NCI-H1694 (cell line): ENCODE measurements at regions not wholly inside any gene's neighbourhood (a gene's known extent, or its start where the extent isn't known, plus 50 kb on each side); places are given as distances from the start of the nearest gene placed in this dataset.
"Not testable (repeated sequence)": the region's sequence is repeated elsewhere in the genome, so short reads cannot be mapped to it uniquely, and the experiment has no call there.

Source experiments
- DNase-seq: peaks from one replicate; lab custom pipeline; 2025; lab: John Stamatoyannopoulos, UW

DNA sequence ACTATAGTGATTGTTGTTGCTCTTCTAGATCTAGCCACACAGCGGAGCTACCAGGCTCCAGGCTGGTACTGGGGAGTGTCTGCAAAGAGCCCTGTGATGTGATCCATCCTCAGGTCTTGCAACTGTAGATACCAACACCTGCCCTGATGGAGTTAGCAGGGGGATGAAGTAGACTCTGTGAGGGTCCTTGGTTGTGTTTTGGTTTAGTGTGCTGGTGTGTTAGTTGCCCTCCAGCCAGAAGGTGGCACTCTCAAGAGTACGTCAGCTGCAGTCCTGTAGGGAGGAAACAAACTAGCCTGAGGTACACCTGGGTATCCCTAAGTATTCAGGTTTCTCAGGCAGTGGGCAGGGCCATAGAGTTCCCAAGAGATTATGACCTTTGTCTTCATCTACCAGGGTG is 81.2 kb upstream of the TMPRSS2 start:
- no peak for DNase-seq

DNA sequence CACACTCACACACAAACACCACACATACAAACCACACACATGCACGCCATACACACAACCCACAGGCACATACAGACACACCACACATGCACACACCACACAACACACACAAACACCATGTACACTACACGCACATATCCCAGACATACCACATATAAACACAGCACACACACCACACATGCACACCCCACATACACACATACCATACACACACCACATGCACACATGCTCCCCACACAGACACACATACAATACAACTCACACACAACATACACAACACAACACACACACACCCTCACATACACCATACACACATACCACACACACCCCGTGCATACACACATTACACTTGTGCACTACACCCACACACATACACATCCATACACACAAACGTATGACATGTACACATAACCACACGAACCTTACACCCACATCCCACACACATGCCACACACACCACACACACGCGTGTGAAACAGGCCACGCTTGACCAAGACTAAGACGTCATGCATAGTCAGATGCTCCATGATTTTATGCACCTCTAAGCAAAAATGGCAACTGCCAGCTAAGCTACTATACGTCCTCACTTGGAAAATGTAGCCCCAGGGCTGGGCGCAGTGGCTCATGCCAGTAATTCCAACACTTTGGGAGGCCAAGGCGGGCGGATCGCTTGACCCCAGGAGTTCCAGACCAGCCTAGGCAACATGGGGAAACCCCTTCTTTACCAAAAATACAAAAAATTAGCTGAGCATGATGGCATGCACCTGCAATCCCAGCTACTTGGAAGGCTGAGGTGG is 77.4 kb upstream of the TMPRSS2 start:
- DNase-seq, result no peak

DNA sequence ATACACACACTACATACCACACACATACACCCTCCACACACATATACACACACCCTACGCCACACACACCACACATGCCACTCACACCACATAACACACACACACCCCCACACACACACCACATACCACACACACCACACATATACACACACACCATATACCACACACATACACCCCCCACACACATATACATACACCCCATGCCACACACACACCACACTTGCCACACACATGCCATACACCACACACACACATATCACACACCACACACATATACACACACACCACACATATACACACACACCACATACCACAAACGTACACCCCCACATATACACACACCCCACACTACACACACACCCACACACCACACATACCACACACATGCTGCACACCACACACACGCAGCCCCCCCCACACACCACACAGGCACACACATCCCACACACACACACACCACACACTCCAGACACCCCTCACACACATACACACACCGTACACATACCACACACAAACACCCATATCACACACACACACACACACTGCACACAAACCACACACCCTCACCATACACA is 76.7 kb upstream of the TMPRSS2 start:
- DNase-seq, result no peak

DNA sequence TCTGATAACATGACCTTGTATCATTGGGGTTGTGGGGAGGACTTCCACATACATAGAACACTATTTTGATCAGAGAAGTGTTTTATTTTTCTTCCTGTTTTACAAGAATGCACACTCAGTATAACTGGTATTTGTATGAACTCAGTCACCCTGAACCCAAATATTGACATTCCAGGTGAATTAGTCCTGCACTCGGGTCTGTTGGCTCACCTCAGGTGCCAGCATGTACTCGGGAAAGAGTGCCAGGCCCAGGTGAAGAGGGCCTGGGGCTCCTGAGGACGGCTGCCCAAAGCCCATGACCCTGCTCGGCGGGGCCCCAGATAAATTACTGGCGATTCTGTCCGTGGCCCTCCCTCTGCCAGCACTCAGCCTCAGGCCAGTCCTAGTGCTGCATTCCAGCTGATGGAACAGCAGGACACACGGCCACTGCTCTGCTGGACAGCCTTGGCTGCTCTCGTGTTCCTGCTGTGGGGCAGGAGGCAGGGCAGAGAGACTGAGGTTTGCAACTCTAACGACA is 75.4 kb upstream of the TMPRSS2 start:
- no peak for DNase-seq

DNA sequence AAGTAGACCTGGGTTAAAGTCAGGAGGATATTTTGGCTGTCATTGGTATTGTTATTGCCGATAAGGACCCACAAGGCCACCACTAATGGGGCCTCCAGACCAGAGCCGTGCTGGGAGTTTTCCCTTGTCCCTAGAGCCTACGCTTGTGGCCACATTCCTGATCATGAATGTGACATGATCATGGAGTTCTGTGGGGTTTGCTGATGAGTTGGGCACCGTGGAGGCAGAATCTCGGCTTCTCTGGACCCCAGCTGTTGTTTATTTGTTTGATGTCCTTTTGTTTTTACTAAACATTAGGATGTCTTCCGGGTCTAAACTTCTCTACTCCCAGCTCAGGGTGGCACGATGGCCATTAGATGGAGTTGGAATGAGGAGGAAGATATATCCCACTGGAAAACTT is 74.9 kb upstream of the TMPRSS2 start:
- no peak for DNase-seq

DNA sequence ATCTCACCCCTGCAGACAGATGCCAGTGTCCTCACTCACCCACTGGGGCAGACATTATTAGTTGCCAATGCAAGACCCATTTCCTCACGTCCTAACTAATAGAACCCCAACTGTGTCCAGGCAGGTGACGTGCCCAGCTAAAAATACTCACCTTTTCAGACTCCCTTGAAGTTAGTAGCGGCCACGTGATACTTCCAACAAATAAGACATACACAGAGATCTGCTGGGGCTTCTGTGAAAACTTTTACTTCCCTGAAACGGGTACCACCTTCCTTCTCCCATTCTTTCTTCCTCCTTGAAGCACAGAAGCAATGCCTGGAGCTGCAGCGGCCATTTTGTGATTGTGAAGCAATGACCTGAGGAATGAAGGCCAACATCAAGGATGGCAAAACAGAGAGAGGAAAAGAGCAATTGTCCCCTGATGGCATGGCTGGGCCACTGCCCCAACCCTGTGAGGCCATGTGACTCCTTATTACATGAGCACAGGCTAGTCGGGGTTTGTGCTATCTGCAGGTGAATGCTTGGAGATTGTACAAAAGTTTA is 74.4 kb upstream of the TMPRSS2 start:
- no peak for DNase-seq

DNA sequence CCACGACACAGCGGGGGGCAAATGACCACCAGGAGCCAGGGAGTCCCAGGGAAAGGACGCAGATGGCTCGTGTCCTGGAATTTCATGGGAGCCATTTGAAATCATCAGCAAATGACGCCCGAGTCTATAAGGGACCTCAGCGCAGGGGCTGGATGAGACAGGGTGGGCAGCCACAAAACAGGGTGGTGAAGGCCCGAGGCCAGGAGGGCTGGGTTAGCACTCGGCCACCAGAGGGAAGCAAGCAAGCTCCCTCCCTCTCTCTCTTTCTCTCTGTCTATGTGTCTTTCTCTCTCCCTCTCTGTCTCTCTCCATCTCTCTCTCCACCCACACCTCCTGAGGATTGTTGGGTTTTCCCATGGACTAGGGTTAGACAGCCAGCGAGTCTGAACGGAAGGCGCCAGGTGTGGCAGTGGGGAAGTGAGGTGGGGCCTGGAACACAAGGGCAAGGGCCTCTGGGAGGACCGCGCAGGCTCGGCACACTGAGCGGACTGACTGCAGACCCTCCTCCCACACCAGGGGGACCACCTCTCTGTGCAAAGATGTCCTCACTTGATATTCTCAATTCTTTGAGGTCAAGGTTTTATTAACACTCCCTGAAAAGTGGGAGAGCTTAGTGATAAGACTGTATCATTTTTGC is 73.8 kb upstream of the TMPRSS2 start:
- no peak for DNase-seq

DNA sequence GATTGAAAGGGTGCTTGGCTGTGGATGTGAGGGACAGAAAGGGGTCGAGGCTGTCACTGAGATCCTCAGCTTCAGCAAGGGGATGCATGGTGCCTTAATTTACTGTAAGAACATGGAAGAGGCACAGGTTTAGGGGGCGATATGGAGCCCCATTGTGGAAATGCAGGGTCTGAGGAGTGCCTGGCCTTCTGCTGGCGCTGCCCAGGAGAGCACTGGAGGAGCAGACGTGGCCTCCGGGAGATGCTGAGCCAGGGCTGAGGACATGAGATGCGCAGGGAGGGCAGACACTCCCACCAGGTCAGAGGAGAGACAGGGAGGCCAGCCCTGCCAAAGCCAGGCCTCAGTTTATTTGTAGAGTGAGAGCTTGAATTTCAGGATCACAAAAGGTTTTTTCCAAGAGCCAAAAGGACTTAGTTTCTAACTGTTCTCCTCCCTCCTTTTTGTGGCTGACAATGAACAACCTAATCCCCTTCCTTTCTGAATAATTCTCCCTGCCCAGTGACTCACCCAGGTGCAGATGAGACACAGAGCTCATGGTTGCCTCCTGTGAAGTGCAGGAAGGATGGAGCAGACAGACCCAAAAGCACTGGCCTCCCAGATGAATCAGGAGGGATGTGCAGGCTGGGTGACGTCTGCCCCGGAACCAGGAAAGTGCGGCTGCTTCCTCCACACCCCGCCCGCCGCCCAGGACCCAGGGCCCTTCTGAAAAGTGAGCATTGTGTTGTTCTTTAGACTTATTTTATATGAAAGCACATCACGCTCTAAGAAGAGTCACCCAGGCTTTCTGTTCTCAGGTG is 73.0 kb upstream of the TMPRSS2 start:
- no peak for DNase-seq

DNA sequence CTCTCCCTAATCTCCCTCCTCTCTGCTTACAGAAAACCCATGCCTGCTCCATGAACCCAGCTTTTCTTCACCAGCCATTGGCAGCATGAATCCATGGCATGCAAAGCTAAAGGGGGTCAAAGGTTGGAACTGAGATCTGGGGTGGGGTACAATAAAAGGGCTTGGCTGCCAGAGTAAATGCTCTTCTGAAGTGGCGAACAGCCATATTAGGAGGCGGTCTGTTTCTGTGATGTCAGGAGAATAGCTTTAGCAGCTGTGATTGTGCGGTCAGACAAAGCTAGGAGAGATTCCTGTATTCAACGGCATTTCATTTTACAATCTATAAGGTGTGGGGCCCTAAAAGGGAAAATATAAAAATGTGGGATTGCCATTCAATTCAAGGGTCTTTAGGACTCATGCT is 71.7 kb upstream of the TMPRSS2 start:
- no peak for DNase-seq

DNA sequence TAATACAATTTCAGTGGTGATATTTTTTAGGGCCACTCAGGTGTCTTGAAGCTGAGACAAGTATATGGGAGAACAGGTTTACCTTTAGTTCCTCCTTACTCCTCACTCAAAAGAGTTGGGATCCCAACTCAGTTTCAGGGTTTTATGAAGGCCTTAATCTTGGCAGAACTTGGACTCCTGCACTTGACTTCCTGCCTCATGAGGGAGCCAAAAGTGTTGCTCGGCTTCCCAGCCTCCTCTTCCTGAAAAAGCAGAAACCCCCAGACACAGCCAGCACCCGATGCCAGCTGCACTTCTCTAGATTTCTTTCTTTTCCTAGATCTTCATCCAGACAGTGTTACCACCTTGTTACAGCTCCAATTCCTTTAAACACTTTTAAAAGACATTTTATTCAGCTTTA is 70.8 kb upstream of the TMPRSS2 start:
- no peak for DNase-seq

DNA sequence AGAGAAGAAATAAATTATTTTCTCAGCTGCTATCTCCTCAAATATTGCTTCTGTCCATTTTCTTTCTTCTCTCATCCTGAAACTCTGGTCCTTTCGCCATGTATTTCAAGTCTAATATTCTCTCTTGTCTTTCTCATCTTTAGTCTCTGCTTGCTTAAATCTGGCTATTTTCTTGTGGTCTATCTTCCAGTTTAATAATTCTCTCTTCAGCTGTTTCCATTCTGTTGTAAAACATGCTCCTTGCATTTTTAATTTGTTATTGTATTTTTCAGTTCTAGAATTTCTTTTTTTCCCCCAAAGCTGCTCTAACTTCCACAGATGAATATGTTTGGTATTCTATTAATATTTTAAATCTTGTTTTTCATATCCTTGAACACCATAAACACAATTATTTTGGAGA is 70.1 kb upstream of the TMPRSS2 start:
- no peak for DNase-seq

DNA sequence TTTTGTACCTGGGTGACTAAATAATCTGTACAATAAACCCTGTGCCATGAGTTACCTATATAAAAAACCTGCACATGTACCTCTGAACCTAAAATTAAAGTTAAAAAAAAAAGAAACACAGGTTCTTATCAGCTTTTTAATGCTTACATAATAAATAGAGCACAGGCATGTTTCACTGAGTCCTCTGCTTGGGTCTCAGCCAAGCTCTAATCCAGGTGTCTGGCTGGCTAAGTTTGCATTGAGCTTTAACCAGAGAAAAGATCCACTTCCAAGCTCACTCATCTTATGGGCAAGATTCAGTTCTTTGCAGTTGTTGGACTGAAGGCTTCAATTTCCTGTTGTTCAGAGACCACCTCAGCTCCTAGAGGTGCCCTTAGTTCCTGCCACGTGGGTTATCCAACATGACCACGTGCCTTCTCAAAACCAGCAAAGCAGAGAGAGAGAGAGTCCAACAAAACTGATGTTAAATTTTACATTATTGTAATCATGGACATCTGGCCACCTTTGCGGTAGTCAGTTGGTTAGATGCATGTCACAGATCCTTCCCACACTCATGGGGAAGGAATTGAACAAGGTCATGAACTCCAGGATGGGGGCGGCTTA is 68.2 kb upstream of the TMPRSS2 start:
- DNase-seq, result no peak

DNA sequence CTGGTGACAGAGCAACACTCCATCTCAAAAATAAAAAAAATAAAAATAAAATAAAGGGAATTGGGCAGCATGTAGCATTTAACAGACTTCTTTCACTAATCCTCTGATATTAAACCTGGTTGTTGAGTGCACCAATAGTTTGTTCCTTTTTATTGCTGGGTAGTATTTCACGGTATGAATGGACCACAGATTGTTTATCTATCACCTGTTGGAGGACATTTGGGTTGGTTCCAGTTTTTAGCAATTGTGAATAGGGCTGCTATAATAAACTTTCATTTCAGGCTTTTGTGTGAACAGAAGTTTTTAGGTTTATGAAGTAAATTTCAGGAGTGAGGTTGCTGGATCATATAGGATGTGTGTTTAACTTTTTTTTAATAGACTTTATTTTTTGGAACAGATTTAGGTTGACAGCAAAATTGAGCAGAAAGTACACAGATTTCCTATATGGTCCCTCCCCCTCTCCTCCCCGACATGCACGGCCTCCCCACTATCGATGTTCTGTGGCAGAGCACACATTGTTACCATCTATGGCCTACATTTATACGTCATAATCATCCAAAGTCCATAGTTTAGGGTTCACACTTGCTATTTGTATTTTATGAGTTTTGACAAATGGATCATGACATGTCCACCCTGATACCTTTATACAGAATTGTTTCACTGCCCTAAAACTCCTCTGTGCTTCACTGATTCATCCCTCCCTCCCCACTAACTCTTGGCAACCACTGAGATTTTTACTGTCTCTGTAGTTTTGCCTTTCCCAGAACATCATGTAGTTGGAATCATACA is 66.1 kb upstream of the TMPRSS2 start:
- no peak for DNase-seq

DNA sequence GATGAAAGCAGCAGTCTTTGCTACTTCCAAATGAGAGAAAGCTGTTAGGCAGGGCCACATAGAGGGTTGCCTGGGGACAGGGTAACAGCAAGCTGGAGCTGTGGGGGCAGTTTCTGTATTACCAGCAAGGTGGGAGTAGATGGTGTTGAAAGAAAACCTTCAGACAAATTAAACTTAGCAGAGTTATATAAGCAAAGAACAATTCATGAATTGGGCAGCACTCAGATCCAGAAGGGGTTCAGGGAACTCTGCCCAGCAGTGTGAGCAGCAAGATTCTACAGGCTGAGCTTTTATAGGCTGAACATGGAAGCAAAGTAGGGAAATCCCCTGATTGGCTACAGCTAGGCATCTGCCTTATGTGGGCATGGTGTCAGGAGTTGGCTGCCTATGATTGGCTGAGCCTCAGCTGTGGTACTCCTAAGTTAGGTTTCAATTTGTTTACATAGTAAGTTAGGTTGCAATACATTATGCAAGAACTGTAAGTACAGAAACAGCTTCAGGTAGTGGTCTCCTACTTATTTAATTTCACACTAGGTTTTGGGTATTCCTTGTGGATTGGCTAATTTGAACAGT is 64.1 kb upstream of the TMPRSS2 start:
- DNase-seq, result no peak

DNA sequence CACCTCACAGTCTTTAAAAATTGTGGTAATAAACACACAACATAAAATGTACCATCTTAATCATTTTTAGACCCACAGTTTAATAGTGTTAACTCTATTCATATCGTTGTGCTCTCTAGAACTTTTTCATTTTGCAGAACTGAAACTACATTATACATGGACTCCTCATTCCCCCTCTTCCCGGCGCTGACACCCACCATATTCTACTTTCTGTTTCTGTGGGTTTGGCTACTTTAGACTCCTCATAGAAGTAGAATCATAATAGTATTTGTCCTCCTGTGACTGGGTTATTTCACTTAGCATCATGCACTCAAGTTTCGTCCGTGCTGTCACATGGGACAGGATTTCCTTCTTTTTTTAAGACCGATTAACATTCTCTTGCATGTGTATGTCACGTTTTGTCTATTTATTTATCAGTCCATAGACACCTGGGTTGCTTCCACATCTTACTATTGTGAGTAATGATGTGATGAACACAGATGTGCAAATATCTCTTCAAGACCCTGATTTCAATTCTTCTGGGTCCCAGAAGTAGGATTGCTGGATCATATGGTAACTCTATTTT is 62.9 kb upstream of the TMPRSS2 start:
- DNase-seq, result no peak

DNA sequence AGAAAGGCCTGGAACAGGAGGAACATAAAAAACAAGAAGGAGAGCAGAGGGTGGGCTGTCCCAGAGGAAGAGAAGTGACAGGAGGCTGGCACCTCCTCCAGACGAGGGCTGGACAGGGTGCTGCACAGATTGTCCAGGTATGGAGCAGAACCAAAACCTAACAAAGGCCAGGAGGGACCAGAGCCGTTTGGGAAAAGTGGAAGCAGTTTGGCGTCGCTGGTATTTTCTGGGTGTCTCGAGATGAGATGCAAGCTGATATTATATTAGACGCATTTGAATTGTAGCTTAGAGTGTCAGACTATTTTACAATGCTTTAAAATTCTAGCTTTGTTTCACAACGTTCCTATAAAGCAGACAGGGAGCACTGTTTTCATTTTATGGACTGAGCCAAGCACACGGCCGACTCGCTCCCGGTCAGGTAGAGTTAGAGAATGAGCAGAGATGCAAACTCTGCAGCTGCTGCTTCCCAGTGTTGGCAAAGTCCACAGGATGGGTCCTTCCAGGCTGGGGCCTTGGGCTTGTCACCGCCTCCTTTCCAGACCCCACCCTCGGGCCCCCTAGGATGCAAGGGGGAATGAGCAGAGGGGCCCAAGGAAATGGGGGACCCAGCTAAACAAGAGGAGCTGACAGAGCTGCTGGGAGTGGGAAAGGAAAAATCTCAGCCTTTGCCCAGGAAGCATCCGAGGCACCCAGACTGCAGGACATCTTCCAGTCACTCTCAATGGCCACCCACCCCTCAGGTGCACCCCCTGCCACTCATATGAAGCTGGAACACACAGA is 60.8 kb upstream of the TMPRSS2 start:
- no peak for DNase-seq

DNA sequence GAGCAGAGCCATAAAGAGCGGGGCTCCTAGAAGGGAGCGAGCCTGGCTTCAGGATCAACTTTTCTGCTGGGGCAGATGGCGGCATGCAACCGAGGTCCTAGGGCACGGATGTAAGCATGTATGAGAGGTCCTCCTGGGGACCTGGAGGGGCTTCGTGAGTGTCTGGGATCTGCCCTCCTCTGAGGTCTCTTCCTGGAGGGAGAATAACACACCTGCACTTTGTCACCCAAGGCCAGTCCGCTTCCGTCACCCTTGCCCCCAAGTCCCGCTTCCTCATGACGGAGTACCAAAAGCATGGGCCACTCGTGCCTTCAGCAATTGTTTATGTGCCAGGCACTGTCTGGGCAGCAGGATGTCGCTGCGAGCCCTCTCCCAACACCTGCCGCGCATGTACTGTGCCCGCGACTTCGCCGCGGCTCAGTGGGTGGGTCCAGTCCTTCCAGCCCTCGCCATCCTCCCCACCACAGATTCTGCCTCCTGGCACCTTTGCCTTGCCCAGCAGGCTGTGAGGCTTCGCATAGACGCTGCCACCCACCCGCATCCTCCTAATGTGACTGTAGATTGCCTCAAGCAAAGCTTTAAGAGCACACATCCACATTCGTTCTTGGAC is 60.0 kb upstream of the TMPRSS2 start:
- no peak for DNase-seq

DNA sequence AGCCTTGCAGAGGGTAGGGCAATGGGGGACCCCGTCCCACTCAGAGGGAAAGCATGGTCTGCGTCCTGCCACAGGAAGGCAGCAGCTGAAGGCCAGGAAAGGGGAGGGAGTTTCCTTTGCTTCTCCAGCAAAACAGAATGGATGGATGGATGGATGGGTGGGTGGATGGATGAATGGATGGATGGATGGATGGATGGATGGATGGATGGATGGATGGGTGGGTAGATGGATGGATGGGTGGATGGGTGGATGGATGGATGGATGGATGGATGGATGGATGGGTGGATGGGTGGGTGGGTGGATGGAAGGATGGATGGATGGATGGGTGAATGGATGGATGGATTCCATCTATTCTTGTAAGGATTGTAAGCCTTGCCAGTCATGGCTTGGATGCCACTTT is 59.3 kb upstream of the TMPRSS2 start:
- DNase-seq, result not testable (repeated sequence)

DNA sequence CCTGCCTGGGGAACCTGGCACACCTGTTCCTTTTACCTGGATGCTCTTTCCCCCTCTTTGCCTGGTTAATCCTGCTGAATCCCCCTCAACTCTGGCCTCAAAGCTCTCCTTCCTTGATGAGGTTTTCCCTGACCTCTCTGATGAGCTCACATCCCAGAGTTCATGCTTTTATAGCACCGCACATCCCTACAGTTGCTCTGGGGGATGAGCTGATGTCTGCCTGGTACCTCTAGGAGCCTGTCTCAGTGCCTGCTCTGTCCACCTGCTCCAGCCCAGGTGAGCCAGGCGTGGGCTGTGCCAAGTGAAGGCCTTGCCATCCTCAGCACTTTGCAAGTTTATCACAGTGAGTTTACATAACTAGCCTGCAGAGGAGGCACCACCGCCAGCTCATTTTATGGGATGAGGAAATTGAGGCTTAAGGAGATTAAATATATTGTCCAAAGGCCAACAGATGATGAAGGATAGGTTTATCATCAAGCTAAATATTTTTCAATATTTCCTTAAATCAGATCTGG is 58.6 kb upstream of the TMPRSS2 start:
- no peak for DNase-seq
